ENCODE measurements at regions not wholly inside any gene's neighbourhood (a gene's known extent, or its start where the extent isn't known, plus 50 kb on each side); places are given as distances from the start of the nearest gene placed in this dataset.

- no peak for TF ChIP-seq CTCF (IDR thresholded peaks at IDR 0.05; ENCODE audit: insufficient read depth, low read depth, low read length, missing control alignments)
- no peak for DNase-seq (ENCODE audit: low read depth)
- no peak overlapping the region for H3K4me3 ChIP-seq (ENCODE audit: low read depth, low read length)
Measured at GRCh38 chr13:33696530-33696929, 121.4 kb upstream of the RFC3 start.

GRCh38 chr13:33697926-33698325, 120.0 kb upstream of the RFC3 start:
- no peak for DNase-seq (ENCODE audit: low read depth)

DNA sequence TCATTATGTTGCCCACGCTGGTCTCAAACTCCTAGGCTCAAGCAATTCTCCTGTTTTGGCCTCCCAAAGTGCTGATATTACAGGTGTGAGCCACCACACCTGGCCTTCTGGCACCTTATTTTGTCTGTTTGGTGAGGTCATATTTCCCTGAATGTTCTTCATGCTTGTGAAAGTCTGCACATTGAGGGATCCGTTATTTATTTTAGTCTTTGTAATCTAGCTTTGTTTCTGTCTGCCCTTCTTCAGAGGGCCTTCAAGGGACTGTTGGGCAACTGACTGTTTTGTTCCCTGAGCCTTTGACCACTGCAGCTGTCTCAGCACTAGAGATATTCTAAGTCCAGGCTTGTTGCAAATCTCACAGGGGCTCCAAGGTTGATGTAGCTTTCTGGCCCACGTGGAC, 110.5 kb upstream of the RFC3 start:
- no peak for TF ChIP-seq CTCF (IDR thresholded peaks at IDR 0.05; ENCODE audit: insufficient read depth, low read depth, low read length, missing control alignments)
- H3K4me3 ChIP-seq (ENCODE audit: low read depth, low read length), result no peak overlapping the region
- no peak for DNase-seq (ENCODE audit: low read depth)

More at GRCh38 chr13:33697926-33698325, 120.0 kb upstream of the RFC3 start:
- TF ChIP-seq CTCF (IDR thresholded peaks at IDR 0.05; ENCODE audit: insufficient read depth, low read depth, low read length, missing control alignments), result no peak
- no peak overlapping the region for H3K4me3 ChIP-seq (ENCODE audit: low read depth, low read length)

DNA sequence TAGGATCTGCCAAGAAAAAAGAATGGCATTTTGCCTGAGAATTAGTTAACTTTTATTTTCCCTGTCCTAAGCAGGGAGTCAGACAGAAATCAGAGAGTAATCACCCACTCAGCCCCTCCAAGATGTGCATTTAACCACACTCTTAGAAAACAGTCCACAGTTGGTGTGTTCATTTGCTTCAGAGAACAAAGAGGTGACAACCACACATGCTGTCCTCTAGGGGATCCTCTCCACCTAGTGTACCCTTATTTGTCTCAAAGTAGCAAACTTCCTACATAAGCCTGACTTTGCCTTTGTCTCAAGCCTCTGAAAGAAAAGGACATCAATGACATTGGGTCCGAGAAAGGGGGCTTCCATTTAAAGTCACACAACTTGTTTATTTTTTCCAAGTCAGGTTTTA, 107.0 kb upstream of the RFC3 start:
- H3K4me3 ChIP-seq (ENCODE audit: low read depth, low read length), result no peak overlapping the region
- TF ChIP-seq CTCF (IDR thresholded peaks at IDR 0.05; ENCODE audit: insufficient read depth, low read depth, low read length, missing control alignments), result no peak
- DNase-seq (ENCODE audit: low read depth), result no peak

DNA sequence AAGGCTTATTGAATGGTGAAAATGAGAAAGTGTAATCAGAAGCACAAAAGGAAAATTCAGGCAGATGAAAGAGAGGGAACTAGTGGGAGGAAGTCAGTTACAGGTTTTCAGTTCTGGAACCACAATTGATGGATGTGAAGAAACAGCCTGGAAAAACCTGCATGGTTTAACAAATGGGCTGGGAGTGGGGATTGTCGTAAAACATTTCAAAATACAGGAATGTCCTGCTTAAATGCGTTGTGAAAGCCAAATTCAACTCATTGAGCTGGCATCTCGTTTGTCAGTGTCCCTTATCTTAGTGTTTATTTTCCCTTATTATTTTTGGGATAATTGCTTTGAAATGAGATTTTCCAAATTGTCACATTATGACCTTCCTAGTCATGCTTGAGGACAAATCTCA, 106.5 kb upstream of the RFC3 start:
- H3K4me3 ChIP-seq (ENCODE audit: low read depth, low read length), result no peak overlapping the region
- no peak for DNase-seq (ENCODE audit: low read depth)
- no peak for TF ChIP-seq CTCF (IDR thresholded peaks at IDR 0.05; ENCODE audit: insufficient read depth, low read depth, low read length, missing control alignments)

DNA sequence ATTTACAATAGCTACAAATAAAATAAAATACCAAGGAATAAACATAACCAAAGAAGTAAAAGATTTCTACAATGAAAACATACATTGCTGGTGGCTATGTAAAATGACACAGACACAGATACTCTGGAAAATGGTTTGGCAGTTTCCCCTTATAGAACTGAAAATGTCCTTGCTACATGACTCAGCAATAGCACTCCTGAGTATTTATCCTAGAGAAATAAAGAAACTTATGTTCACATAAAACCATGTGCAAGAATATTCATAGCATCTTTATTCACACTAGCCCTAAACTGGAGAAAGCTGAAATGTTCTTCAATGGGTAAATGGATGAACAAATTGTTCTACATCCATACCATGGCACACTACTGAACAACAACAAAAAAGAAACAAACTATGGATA, 100.2 kb upstream of the RFC3 start:
- TF ChIP-seq CTCF (IDR thresholded peaks at IDR 0.05; ENCODE audit: insufficient read depth, low read depth, low read length, missing control alignments), result no peak
- DNase-seq (ENCODE audit: low read depth), result no peak

GRCh38 chr13:33721724-33722123, 96.2 kb upstream of the RFC3 start:
- no peak for DNase-seq (ENCODE audit: low read depth)
- no peak overlapping the region for H3K4me3 ChIP-seq (ENCODE audit: low read depth, low read length)
- TF ChIP-seq CTCF (IDR thresholded peaks at IDR 0.05; ENCODE audit: insufficient read depth, low read depth, low read length, missing control alignments), result no peak

More for the DNA sequence above, 100.2 kb upstream of the RFC3 start:
- H3K4me3 ChIP-seq (ENCODE audit: low read depth, low read length), result no peak overlapping the region

All from GM12865 (cell line).